Suprapubic skin (tissue), 4 donors: ENCODE measurements at regions not wholly inside any gene's neighbourhood (a gene's known extent, or its start where the extent isn't known, plus 50 kb on each side); places are given as distances from the start of the nearest gene placed in this dataset.

Source experiments
- CTCF ChIP-seq, 2 donors: fragments of 200-600 bp in 1 of 2; fragments of 450-650 bp in 1 of 2; sonication (generic) in 1 of 2; IDR thresholded peaks; one replicate each; pipeline ENCODE4 v1.5.1; 2016 to 2019; ENCODE audit warnings: antibody characterized with exemption in 2 of 2, mild to moderate bottlenecking in 1 of 2, moderate library complexity in 1 of 2
- EP300 ChIP-seq: sonication (generic); formaldehyde crosslinking; IDR thresholded peaks from one replicate; pipeline ENCODE4 v1.6.1; 2017; ENCODE audit warnings: antibody characterized with exemption
- POLR2AphosphoS5 ChIP-seq, 3 donors: sonication (generic); formaldehyde crosslinking; IDR thresholded peaks; one replicate each; pipeline ENCODE4 v1.6.1; 2017; ENCODE audit warnings: antibody characterized with exemption in 3 of 3

- TF ChIP-seq POLR2AphosphoS5 (IDR thresholded peaks at IDR 0.05) (no peak), CTCF (IDR thresholded peaks at IDR 0.05) (peak; percentile 22 to 50), EP300 (no peak)
These were observed 87.2 kb downstream of the AREG start for GRCh38 chr4:74531963-74532794.
